ENCODE measurements at regions not wholly inside any gene's neighbourhood (a gene's known extent, or its start where the extent isn't known, plus 50 kb on each side); places are given as distances from the start of the nearest gene placed in this dataset.

DNA sequence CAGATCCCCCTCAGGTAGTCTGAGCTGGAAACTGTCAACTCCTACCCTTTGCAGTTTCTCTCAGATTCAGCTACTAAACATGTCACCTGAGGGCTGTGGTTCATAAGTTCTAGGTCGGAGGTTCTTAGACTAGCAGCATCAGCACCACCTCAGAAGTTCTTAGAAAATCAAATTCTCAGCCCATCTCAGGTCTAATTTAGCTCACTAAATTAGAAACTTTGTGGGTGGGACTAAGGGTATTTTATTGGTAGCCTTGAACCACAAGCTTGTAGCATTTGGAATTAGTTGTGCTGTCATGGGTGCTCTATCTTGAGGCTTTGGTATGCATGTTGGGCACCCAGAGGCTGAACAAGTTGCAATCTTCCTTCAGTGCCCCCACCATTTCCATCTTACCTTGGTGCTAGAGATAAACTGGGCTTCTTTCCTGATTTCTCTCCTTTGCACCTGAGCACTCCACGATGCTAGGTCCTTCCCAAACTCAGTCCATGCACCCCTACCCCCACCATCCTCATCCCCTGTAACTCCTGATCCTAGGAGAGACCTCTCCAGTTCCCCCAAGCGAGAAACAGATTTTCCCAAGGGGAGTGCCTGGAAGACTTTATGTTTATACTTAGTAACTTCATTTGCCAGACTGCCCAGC lies 54.2 kb downstream of the S1PR1 start:
- DNase-seq, result no peak

GRCh38 chr1:101291562-101292380 lies 55.0 kb downstream of the S1PR1 start:
- DNase-seq, result no peak

DNA sequence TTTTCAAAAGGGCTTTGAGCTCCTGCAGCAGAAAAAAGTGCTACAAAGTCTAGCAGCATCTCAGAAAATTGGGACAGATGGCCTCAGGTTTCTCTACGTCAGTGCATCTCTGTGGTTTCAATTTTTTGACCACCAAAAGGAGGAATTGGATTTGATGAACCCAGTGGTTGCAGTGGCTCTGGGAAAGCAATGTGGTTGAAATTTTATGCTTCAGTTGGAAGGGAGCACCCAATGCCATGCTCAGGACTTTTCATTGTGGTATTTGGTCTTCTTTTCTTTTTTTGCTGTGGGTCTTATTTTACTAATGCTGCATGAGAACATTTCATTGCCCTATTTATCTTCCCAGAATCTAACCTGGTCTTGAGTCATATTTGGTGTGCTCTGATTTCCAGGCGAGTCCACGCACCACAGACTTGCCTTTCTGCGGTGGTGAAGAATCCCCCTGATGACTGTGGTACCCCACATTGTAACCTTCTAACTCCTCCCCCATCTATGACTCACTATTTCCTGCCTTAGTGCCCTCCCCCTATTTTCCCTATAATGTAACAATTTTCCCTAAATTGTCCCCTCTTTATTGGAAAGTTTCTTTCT lies 56.7 kb downstream of the S1PR1 start:
- no peak for DNase-seq

- no peak for DNase-seq
Observed at GRCh38 chr1:101295209-101295608, 58.4 kb downstream of the S1PR1 start.

DNA sequence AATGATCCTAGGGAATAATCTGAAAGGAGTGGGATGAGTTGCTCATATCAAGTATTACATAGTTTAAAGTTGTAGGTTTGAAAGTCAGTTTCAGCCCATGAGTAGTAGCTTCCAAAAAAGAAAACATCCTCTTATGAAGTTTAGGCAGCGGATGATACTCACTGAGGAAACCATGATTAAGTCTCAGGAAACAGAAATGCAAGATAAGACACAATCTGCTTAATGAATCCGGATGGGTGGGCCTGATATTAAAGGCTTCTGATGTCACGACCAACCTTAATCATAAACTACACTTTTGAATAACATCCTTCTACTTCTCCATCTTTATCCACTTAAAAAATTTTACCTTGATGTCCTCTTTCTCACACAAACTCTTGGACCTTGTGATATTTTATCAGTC lies 61.8 kb downstream of the S1PR1 start:
- no peak for DNase-seq

GRCh38 chr1:101299141-101299540 lies 62.3 kb downstream of the S1PR1 start:
- DNase-seq, result no peak

- DNase-seq, result no peak
Observed at GRCh38 chr1:101299710-101300109, 62.9 kb downstream of the S1PR1 start.

- DNase-seq, result no peak
Observed at GRCh38 chr1:101300916-101301315, 64.1 kb downstream of the S1PR1 start.

DNA sequence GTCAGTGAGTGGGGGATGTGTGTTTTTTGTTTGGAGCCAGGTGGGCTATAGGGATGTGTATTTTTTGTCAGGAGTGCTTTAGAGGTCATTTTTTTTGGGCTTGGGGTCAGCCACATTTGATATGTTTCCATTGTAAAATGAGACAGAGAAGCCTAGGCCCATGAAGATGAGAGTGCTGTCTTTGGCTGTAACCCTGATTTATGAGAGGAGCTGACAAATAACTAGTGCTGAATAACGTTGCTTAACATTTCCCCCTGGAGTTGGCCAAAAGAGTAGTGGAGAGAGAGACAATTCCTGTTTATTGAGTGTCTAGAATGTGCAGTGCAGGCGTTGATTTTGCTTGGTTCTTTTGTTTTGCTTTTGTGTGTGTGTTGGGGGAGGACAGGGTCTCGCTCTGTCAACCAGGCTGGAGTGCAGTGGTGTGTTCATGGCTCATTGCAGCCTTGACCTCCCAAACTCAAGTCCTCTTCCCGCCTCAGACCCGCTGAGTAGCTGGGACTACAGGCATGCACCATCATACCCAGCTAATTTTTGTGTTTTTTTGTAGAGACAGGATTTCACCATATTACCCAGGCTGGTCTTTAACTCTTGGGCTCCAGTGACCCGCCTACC lies 64.7 kb downstream of the S1PR1 start:
- DNase-seq, result no peak

DNA sequence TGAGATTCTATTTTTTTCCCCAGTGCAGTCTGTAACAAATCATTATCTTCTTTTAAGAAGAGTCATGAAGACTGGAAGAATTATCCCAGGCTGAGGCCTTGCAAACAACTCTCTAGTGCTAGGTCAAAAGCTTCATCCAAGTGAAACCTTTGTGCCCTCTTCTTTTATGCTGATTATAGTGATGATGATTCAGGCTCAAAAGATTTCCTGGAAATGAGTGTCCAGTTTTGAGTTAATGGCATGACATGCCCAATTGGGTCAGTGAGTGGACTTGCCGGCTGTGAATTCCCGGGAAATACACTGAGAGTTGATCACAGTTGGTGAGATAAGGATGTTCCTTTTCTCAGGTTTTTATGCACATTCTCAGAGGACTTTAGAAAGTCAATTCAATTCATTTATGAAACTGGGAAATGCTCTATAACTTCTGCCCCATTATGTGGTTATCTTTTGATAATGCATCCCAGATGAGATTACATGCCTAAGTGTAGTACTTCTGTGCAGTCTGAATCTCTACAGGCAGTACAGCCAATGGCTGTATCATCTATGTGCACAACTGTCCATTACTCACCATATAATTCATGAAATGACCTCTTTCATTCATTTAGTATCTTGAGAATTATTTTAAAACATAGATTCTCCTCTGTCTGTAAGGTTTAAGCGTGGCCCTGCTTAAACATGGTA lies 66.2 kb downstream of the S1PR1 start:
- no peak for DNase-seq

GRCh38 chr1:101307985-101308689 lies 71.3 kb downstream of the S1PR1 start:
- DNase-seq, result no peak

DNA sequence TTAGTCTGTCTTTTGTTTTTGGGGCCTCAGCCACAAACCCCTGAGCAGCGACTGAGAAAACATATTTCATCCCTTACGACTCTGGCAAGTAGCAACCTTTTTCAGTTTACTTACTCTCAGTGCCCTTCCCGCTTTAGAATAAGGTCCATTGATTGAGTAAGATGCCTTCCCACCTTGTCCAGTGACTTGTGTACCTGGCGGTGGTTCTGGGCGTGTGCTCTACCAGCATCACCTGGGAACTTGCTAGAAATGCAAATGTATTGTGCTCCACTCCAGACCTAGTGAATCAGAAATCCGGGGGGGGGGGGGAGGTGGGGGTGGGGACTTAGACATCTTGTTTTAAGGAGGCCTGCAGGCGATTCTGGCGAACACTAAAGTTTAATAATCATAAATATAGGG lies 72.1 kb downstream of the S1PR1 start:
- DNase-seq, result no peak

DNA sequence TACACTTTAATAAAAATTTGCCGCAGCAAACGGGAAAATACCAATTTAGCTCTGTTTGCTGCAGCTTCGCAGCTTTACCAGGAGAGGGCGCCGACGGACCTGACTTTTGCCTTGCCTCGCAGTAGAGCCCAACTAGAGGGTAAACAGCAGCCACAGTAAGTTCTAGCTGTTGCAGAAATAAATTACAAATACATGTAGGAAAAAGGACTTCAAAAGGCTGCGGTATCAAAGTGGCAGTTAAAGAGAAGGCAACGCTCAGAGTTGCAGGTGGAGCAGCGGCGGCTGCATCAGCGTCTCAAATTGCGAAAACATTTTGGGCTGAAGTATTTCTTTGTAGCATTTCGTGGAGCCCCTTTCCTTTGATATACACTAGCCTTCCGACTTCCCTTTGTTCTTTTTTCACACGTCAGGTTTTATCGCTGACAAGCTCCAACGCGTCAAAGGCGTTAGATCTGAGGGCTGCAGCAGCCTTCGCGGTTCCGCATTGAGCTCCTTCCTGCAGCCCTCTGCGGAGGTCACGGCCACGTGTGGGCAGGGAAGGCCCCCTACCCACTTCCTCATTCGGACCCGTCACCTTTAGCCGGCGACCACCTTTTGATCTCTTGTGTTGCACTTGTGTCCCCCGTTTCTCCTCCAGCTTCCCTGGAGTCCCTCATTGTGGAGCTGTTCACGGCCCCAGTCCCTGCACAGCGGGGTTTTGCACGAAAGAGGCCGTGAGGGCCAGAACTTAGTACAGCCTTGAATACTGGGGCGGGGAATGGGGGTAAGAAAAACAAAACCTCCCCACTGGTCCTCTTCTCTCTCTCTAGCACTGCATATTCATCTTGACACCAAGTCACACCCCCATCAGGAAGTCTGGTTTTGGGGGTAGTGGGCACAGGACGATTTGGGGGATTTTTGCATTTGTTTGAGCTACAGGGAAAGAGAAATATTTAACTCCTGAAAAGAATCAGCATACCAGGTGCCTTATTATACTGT lies 72.8 kb downstream of the S1PR1 start:
- peak; percentile 35 for DNase-seq

GRCh38 chr1:101310506-101310905 lies 73.7 kb downstream of the S1PR1 start:
- DNase-seq, result no peak

DNA sequence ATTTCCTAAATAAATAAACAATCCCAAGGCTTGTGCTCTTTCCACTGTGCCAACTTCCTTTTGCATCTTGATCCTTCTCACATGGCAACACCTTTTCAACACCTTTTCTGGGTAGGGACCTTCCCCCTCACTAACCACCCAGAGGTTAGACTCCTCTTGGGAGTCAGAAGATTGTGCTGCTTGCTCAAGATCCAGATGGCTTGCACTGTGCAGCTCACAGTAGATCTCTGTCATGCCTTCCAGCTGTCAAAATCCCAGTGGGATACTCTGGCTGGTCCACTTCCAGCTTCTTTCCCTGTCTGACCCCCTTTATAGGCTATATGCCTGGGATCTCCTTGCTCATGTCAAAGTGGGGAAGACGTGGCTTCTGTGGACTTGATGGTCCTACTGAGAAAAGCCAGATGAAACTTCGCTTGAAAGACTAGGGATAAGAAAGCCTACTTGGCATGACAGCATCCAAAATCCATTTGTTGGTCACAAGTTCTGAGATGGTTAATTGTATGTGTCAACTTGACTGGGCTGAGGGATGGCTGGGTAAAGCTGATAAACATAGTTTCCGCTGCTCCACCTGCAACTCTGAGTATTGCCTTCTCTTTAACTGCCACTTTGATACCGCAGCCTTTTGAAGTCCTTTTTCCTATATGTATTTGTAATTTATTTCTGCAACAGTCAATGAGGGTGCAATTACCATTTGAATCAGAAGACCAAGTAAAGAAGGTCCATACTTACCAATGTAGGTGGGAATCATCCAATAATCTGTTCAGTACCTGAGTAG lies 74.5 kb downstream of the S1PR1 start:
- DNase-seq, result no peak

GRCh38 chr1:101312147-101312546 lies 75.3 kb downstream of the S1PR1 start:
- no peak for DNase-seq

DNA sequence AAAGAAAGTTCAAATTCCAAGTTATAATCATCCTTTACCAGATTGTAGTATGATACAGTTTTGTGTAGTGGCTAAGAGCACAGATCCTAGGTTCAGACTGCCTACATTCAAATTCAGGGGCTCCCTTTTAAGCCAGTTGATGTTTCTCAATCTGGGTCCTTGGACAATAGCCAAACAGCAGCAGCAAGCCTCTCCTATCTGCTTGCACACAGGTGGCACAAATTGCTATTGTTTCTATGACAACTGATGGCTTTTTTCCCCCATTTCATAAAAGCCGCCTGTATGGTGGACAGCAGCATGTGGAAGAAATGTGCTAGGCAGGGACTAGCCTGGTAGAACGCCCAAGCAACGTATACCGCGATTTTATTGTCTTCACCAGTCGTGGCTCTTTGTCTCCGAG lies 76.5 kb downstream of the S1PR1 start:
- DNase-seq, result no peak

- no peak for DNase-seq
Observed at GRCh38 chr1:101314244-101314643, 77.4 kb downstream of the S1PR1 start.

GRCh38 chr1:101316256-101316655 lies 79.4 kb downstream of the S1PR1 start:
- no peak for DNase-seq

DNA sequence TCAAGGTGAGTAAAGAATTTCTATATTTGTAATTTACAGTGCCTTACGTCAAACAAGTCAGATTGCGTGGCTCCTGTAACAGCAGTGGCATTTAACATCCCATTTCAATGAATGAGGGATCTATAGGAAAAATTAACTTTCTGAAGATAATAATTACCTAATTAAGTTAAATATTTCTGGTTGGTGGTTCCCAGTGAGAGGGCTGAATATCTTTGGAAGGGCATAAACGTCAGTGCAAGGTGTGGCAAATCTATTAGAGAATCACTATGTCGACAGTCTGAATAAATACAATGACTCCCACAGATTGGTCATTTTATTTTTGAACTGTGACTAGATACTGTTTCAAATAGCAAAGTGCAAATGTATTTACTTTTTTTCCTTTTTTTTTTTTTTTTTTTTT lies 80.0 kb downstream of the S1PR1 start:
- no peak for DNase-seq
